Neuronal stem cell (in vitro differentiated cells): ENCODE measurements at regions not wholly inside any gene's neighbourhood (a gene's known extent, or its start where the extent isn't known, plus 50 kb on each side); places are given as distances from the start of the nearest gene placed in this dataset.

Experiments used
- DNase-seq: peaks from one replicate; pipeline ENCODE4 v3.0.0-alpha.2; 2013; ENCODE audit warnings: low spot score
- H2AFZ ChIP-seq: one replicate; pipeline ENCODE4 v1.6.1; 2013; ENCODE audit warnings: mild to moderate bottlenecking, low read length, inconsistent platforms
- H2AK5ac ChIP-seq: 2 replicates; pipeline ENCODE4 v1.6.1; 2013; ENCODE audit warnings: low read depth, mild to moderate bottlenecking, inconsistent platforms, low read length, moderate library complexity, mixed read lengths
- H2BK120ac ChIP-seq: 2 replicates; pipeline ENCODE4 v1.6.1; 2013; ENCODE audit warnings: low read depth, mild to moderate bottlenecking, inconsistent platforms, low read length, moderate library complexity, mixed read lengths
- H2BK12ac ChIP-seq: one replicate; pipeline ENCODE4 v1.6.1; 2013; ENCODE audit warnings: low read length, inconsistent platforms
- H2BK15ac ChIP-seq: 2 replicates; pipeline ENCODE4 v1.6.1; 2013; ENCODE audit warnings: mild to moderate bottlenecking, low read length, inconsistent platforms, mixed read lengths
- H2BK5ac ChIP-seq: one replicate; pipeline ENCODE4 v1.6.1; 2013; ENCODE audit warnings: inconsistent platforms, mild to moderate bottlenecking, low read length, moderate library complexity
- H3K14ac ChIP-seq: one replicate; pipeline ENCODE4 v1.6.1; 2013; ENCODE audit warnings: low read length, inconsistent platforms
- H3K18ac ChIP-seq: 2 replicates; pipeline ENCODE4 v1.6.1; 2013; ENCODE audit warnings: low read length, inconsistent platforms
- H3K23ac ChIP-seq: 2 replicates; pipeline ENCODE4 v1.6.1; 2013; ENCODE audit warnings: low read depth, mild to moderate bottlenecking, mixed read lengths, low read length, inconsistent platforms; ENCODE audit not compliant: poor library complexity
- H3K27ac ChIP-seq: replicated peaks from 3 replicates; pipeline ENCODE4 v1.5.1; 2013; ENCODE audit warnings: low read length, inconsistent platforms
- H3K27me3 ChIP-seq, 3 experiments: 2 replicates each; pipeline ENCODE4 v1.6.1; 2013; ENCODE audit warnings: low read length in 3 of 3, mild to moderate bottlenecking in 2 of 3, inconsistent platforms in 1 of 3, low read depth in 1 of 3, mixed read lengths in 1 of 3, moderate library complexity in 1 of 3; ENCODE audit not compliant: control insufficient read depth in 3 of 3, insufficient read depth in 3 of 3
- H3K36me3 ChIP-seq, 2 donors: replicated peaks in 1 of 2; 2 replicates each; pipeline ENCODE4 v1.6.1; 2013; ENCODE audit warnings: low read length in 2 of 2; ENCODE audit not compliant: control insufficient read depth in 2 of 2, insufficient read depth in 2 of 2
- H3K4ac ChIP-seq: 2 replicates; pipeline ENCODE4 v1.6.1; 2013; ENCODE audit warnings: inconsistent platforms, mild to moderate bottlenecking, low read length, moderate library complexity
- H3K4me1 ChIP-seq, 2 donors: 1 replicate in 1 of 2; 2 replicates in 1 of 2; pipeline ENCODE4 v1.6.1; 2013; ENCODE audit warnings: low read length in 2 of 2, low read depth in 1 of 2; ENCODE audit not compliant: control insufficient read depth in 2 of 2, insufficient read depth in 1 of 2
- H3K4me2 ChIP-seq: one replicate; pipeline ENCODE4 v1.6.1; 2013; ENCODE audit warnings: mild to moderate bottlenecking, low read length, inconsistent platforms; ENCODE audit not compliant: insufficient read depth, poor library complexity, severe bottlenecking
- H3K4me3 ChIP-seq, 2 donors: 2 replicates each; pipeline ENCODE4 v1.5.1; 2013; ENCODE audit warnings: low read length in 2 of 2, mild to moderate bottlenecking in 2 of 2, inconsistent platforms in 1 of 2, moderate library complexity in 1 of 2
- H3K79me1 ChIP-seq: one replicate; pipeline ENCODE4 v1.6.1; 2013; ENCODE audit warnings: low read depth, mild to moderate bottlenecking, inconsistent platforms, low read length, moderate library complexity
- H3K9ac ChIP-seq: one replicate; pipeline ENCODE4 v1.6.1; 2013; ENCODE audit warnings: mild to moderate bottlenecking, low read depth, low read length, inconsistent platforms; ENCODE audit not compliant: poor library complexity
- H3K9me3 ChIP-seq, 2 donors: replicated peaks in 1 of 2; 2 replicates each; pipeline versions ENCODE3 to v1.6.1; 2013; ENCODE audit warnings: low read length in 2 of 2, mild to moderate bottlenecking in 2 of 2, inconsistent platforms in 1 of 2, low read depth in 1 of 2, mixed read lengths in 1 of 2, moderate library complexity in 1 of 2; ENCODE audit not compliant: control insufficient read depth in 2 of 2, insufficient read depth in 1 of 2
- H4K8ac ChIP-seq: one replicate; pipeline ENCODE4 v1.6.1; 2013; ENCODE audit warnings: low read depth, mild to moderate bottlenecking, inconsistent platforms, low read length, moderate library complexity
- H4K91ac ChIP-seq: one replicate; pipeline ENCODE4 v1.6.1; 2013; ENCODE audit warnings: low read length, low read depth, mild to moderate bottlenecking, inconsistent platforms; ENCODE audit not compliant: poor library complexity
- WGBS, 2 donors: extraction: QIAGEN DNeasy Blood & Tissue Kit; methylation state at CpG; one replicate each; pipeline ENCODE4 v1.1.7; 2013; ENCODE audit warnings: missing lambda C conversion rate in 2 of 2, mixed read lengths in 1 of 2; ENCODE audit not compliant: insufficient read length in 2 of 2, insufficient replicate concordance in 1 of 2; ENCODE audit errors: extremely low coverage in 2 of 2; 5-methylcytosine and 5-hydroxymethylcytosine counted together

DNA sequence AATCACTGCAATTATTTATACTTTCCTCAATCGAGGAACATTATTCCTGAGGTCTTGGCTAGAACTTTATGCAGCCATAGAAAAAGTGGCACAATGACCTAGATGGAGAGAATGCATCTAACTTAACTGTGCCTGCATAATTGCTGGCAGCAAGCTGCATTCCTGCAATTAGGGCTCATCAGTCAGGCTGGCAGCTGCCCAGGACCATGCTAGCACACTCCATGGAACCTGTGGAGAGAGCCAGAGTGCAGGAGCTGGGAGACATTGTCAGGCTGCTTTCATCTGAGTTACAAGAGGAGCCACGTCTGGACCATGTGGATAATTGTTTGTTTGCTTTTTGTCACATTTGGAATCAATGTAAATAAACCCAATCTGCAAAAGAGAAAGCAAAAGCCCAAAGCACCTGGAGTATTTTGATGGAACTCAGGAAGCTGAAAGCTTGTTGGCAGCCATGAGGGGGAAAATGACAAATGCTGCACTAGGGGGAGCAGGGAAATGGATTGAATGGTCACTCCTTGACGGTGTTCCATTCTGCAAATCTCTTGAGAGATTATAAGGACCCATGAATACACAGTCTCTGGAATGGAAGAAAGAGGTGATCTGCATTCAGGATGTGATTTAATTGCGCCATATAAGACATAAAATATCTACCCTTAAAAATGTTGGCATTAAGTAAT, 839.9 kb downstream of the MAT2B start:
- Histone ChIP-seq H3K4ac (no peak overlapping the region), H4K8ac (no peak overlapping the region), H3K27me3 (no peaks in the 10 kb centered on the region), H3K14ac (no peak overlapping the region), H3K79me1 (no peaks in the 10 kb centered on the region), H3K27ac (no peak overlapping the region), H3K9me3 (no peaks in the 10 kb centered on the region), H3K4me3 (no peak overlapping the region), H3K4me1 (peaks cover 1 to 8% of the 10 kb centered on the region in 2 donors), H3K23ac (no peak overlapping the region), H2AK5ac (no peak overlapping the region), H2BK12ac (no peak overlapping the region), H2BK120ac (no peak overlapping the region), H3K18ac (no peak overlapping the region), H2AFZ (no peak overlapping the region), H3K36me3 (no peaks in the 10 kb centered on the region), H2BK5ac (no peak overlapping the region), H3K9ac (no peak overlapping the region), H3K4me2 (no peak overlapping the region), H2BK15ac (no peak overlapping the region), H4K91ac (no peak overlapping the region)
- no peak for DNase-seq
- no CpG with 5 or more reads among the region's 4 CpGs for WGBS, 2 donors

DNA sequence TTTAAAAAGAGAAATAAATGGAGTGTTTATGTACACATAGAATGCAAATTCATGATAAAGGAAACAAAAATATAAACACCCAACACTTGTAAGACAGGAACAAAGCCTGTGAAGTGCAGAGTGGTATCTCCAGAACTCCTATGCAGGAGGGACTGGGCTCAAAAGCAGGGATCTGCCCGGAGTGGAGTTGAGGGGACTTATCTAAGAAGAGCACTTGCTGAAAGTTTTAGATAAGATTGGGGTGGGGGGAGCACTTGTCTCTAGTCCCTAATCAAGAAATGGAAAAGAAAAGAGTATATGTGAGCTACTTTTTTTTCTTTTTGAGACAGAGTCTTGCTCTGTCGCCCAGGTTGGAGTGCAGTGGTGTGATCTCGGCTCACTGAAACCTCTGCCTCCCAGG, 840.4 kb downstream of the MAT2B start:
- no peak overlapping the region for H4K8ac ChIP-seq
- WGBS, 2 donors = no CpG with 5 or more reads among the region's 3 CpGs
- H3K4me1 ChIP-seq = peaks cover 1 to 6% of the 10 kb centered on the region in 2 donors
- no peak overlapping the region for H3K18ac ChIP-seq
- H2BK120ac ChIP-seq = no peak overlapping the region
- no peaks in the 10 kb centered on the region for H3K27me3 ChIP-seq
- no peak overlapping the region for H3K4ac ChIP-seq
- H3K4me2 ChIP-seq = no peak overlapping the region
- H4K91ac ChIP-seq = no peak overlapping the region
- no peaks in the 10 kb centered on the region for H3K79me1 ChIP-seq
- H2BK5ac ChIP-seq = no peak overlapping the region
- H3K9ac ChIP-seq = no peak overlapping the region
- H3K27ac ChIP-seq = no peak overlapping the region
- no peak overlapping the region for H3K14ac ChIP-seq
- H3K23ac ChIP-seq = no peak overlapping the region
- no peak for DNase-seq
- no peaks in the 10 kb centered on the region for H3K36me3 ChIP-seq
- H2BK12ac ChIP-seq = no peak overlapping the region
- no peak overlapping the region for H2AK5ac ChIP-seq
- no peak overlapping the region for H3K4me3 ChIP-seq
- no peak overlapping the region for H2AFZ ChIP-seq
- no peak overlapping the region for H2BK15ac ChIP-seq
- H3K9me3 ChIP-seq = no peaks in the 10 kb centered on the region

DNA sequence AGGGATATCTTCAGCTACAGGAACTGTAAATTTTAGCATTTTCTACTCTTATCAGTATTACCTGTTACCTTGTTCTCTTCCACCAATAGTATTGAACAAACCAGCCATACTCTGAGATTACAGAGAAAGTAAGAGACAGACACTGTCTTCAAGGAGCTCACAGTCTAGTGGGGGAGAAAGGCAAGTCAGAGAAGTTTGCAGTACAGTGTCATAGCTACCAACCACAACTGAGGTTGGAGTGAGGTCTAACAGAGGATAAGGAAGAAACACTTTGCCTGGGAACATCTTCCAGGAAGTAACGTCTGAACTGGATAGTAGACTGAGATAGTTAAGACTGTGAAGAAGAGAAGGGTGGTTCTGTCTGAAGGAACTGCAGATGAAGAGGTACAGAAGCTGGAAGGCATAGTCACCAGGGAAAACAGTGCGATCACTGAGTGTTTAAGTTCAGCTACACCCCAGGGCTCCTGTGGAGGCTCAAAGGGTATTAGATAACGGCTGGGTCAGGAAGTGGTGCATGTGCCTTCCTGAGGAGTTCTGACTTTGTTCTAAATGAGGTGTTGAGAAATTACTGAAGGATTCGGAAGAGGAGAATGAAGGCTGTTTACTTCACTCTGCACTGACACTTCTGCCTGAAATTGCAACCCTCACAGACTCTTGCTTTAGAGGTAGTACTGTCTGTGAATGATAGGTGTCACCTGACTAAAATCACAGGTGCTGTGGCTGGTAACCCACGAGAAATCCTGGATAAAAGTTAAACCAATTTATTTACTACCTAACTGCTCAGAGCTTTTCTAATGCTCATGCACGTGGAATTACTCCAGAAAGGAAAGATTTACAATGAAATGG, 841.6 kb downstream of the MAT2B start:
- no peak for DNase-seq

DNA sequence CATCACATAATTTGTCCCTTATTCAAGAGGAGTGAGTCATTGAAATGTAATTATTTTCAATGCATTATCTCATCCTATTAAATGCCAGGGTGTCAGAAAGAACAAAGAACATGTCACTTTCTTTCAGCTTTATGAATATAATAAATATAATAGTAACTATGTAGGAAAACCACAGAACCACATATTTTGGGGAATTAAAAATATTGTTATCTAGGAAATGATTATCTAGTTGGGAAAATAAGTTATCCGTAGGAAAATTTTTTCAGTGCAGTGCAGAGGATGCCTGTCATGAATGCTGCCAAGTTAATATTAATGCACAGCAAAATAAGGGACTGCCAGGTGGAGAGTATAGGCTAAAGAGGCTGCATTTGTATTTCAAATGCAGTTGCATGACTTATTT, 844.8 kb downstream of the MAT2B start:
- no peak for DNase-seq
- H3K27me3 ChIP-seq = no peaks in the 10 kb centered on the region
- H3K36me3 ChIP-seq = no peaks in the 10 kb centered on the region
- no peak overlapping the region for H2BK120ac ChIP-seq
- H3K9me3 ChIP-seq = no peaks in the 10 kb centered on the region
- no peaks in the 10 kb centered on the region for H3K79me1 ChIP-seq
- no peak overlapping the region for H2BK15ac ChIP-seq
- no peak overlapping the region for H4K8ac ChIP-seq
- H3K18ac ChIP-seq = no peak overlapping the region
- no CpG with 5 or more reads among the region's 1 CpG for WGBS, 2 donors
- no peak overlapping the region for H3K23ac ChIP-seq
- H2AFZ ChIP-seq = no peak overlapping the region
- no peak overlapping the region for H2BK5ac ChIP-seq
- H4K91ac ChIP-seq = no peak overlapping the region
- no peak overlapping the region for H3K4me2 ChIP-seq
- no peak overlapping the region for H3K27ac ChIP-seq
- no peak overlapping the region for H3K4ac ChIP-seq
- no peak overlapping the region for H3K9ac ChIP-seq
- H3K4me3 ChIP-seq = no peak overlapping the region
- peaks cover 0 to 2% of the 10 kb centered on the region in 2 donors for H3K4me1 ChIP-seq
- no peak overlapping the region for H2AK5ac ChIP-seq
- H2BK12ac ChIP-seq = no peak overlapping the region
- H3K14ac ChIP-seq = no peak overlapping the region

More for the DNA sequence above, 841.6 kb downstream of the MAT2B start:
- Histone ChIP-seq H3K4ac (no peak overlapping the region), H3K4me3 (no peak overlapping the region), H2AFZ (no peak overlapping the region), H3K27ac (no peak overlapping the region), H3K14ac (no peak overlapping the region), H3K9me3 (no peaks in the 10 kb centered on the region), H2BK15ac (no peak overlapping the region), H3K18ac (no peak overlapping the region), H3K9ac (no peak overlapping the region), H3K4me1 (no peaks in the 10 kb centered on the region), H3K36me3 (no peaks in the 10 kb centered on the region), H2BK5ac (no peak overlapping the region), H3K79me1 (no peaks in the 10 kb centered on the region), H2AK5ac (no peak overlapping the region), H2BK12ac (no peak overlapping the region), H2BK120ac (no peak overlapping the region), H3K23ac (no peak overlapping the region), H3K4me2 (no peak overlapping the region), H4K91ac (no peak overlapping the region), H3K27me3 (no peaks in the 10 kb centered on the region), H4K8ac (no peak overlapping the region)
- WGBS, 2 donors = no CpG with 5 or more reads among the region's 6 CpGs
